ENCODE measurements at regions not wholly inside any gene's neighbourhood (a gene's known extent, or its start where the extent isn't known, plus 50 kb on each side); places are given as distances from the start of the nearest gene placed in this dataset.

DNA sequence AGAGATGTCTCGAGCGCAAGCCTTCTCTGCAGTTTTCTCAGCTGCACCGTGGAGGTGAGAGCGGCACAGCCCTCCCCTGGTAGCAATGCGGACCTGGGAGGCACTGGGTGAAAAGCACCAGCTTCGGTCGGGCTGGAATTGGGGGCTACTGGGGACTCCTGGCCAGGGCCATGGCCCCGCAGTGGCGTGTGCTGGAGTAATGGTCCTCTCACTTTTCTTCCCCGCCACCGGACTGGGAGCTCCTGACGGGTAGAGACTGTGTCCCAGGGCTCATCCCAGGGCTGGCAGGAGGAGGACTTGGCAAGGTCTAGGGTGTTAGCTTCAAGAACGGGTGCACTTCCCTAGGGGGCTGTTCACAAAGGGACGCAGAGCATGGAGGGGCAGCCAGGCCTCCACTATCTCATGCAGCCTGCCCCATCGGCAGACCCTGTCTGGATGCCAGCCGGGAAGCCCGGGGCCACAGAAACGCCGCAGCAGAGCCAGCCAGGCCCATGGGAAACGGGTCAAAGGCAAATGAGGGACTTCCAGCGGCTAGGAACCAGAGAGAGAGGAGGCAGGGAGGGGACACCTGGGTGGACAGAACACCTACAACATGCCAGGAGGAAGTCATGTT lies 92.6 kb upstream of the MVB12B start:
- TF ChIP-seq POLR2A (IDR thresholded peaks at IDR 0.05; ENCODE audit: low read length) (no peak), GATA1 (IDR thresholded peaks at IDR 0.05; ENCODE audit: low read depth, low read length) (no peak)
- DNase-seq, result no peak

DNA sequence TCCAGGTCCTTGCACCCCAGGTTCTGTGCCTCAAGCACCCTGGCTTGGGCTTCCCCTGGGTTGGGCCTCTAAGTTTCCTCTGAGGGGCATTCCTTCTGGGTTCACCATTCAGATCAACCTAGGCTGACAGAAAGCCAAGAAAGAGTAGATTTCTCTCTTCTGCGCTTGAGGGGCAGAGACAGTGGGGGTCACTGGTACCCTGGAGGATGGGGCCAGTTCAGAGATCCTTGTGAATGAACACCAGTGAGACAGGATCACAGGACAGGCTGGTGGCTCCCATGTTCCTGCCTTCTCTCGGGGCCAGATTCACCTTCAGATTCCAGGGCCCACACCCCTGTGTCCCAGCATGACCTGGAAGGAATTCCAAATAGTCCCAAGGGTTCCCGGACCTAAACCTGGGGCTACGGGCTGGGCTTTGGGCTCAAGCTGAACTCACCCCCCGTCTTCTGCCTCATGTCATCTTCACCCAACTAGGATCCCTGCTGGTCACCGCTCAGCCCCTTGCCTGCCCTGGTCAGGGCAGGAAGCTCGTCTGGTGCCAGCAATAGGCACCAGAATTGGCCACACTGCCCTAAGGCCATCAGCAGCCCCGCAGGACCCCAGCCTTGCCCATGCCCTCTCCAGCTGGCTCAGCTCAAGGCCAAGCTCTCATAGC lies 91.8 kb upstream of the MVB12B start:
- DNase-seq, result no peak
- no peak for TF ChIP-seq POLR2A (IDR thresholded peaks at IDR 0.05; ENCODE audit: low read length)
- TF ChIP-seq GATA1 (IDR thresholded peaks at IDR 0.05; ENCODE audit: low read depth, low read length), result no peak

DNA sequence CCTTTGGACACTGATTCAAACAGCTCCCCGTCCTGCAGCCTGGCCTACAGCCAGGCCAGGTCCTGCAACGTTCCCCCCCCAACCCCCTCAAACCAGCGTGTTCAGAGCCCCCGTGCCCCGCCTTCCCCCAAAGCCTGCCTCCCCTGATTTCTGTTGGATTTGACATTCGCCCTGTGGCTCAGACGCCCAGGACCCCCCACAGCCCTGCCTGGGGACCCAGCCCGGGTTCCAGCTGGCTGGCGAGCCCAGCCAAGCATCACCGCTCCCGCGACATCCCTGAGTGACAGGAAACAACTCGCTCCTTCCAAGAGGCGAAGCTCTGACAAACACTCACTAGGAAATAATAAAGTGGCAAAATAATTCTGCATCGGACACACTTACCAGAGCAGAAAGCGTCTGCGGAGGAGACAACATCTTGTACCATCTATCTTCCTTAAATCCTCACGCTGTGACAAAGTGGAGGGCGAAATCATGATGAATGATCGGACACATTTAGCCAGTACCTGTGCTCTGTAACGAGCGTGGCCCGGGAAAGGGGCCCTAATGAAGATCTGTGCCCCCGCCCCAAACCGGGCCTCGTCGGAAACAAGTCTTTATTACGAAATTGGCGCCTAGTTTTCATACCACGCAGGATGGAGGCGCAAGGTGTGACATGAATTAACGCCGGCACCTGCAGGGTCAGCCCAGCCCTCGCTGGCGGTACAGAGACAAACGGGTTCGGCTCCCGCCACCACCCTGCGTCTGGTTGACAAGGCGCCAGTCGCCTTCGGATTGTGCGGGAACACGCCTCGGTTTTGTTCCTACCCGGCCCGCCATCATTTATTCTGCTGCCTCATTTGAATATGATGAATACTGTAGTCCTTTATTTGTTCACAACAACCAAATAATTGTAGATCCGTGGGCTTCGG lies 91.0 kb upstream of the MVB12B start:
- DNase-seq, result no peak
- TF ChIP-seq POLR2A (IDR thresholded peaks at IDR 0.05; ENCODE audit: low read length), result no peak
- no peak for TF ChIP-seq GATA1 (IDR thresholded peaks at IDR 0.05; ENCODE audit: low read depth, low read length)

DNA sequence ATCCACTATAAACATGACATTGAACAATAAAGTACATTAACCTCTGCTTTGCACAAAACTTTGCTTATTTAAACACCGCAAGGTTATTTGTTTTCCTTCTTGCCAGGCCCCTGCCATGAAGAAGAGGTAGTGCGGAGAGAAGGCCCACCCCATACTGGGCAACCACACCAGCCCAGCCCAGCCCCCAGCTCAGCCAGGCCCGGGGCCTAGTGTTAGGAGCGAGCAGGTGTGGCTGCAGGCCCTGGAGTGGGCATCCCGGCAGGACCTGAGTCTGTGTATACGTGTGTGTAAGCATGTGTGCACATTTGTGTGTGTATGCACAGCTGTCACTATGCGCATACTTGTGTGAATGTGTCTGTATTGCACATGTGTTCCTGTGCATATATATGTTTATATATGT lies 90.4 kb upstream of the MVB12B start:
- no peak for DNase-seq
- no peak for TF ChIP-seq GATA1 (IDR thresholded peaks at IDR 0.05; ENCODE audit: low read depth, low read length)
- no peak for TF ChIP-seq POLR2A (IDR thresholded peaks at IDR 0.05; ENCODE audit: low read length)

DNA sequence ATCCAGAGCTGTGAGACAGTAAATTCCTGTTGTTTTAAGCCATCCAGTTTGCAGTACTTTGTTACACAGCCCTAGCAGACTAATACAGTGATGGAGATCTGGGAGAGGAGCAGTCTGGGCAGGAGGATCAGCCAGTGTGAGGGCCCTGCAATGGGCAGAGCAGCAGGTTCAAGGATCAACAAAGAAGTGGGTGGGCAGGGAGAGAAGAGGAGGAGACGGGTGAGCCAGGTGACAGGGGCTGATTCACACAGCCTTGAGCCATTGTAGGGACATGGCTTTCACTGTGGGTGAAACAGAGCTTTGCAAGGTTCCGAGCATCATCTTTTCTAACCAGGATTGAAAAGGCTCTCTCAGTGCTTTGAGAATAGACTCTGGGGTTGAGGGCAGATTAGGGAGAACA lies 88.2 kb upstream of the MVB12B start:
- no peak for DNase-seq
- TF ChIP-seq POLR2A (IDR thresholded peaks at IDR 0.05; ENCODE audit: low read length) (no peak), GATA1 (IDR thresholded peaks at IDR 0.05; ENCODE audit: low read depth, low read length) (no peak)

DNA sequence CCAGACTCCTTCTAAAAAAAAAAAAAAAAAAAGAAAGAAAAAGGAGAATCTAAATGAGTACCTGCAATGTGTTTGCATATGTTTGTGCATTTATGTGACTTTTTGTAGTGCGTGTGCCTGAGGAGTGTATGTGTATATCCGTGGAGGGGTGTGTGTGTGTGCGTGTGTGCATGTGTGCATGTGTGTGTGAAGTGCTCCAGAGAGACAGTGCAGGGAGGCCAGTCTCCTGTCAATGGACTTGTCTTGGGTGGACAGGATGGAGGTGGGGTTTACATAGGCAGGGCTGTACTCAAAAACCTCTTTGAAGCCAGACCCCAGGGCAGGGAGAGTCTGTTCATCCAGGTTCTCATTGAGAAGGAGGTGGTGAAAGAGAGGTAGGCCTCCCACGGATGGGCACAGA lies 87.1 kb upstream of the MVB12B start:
- no peak for DNase-seq
- no peak for TF ChIP-seq GATA1 (IDR thresholded peaks at IDR 0.05; ENCODE audit: low read depth, low read length)
- TF ChIP-seq POLR2A (IDR thresholded peaks at IDR 0.05; ENCODE audit: low read length), result no peak

DNA sequence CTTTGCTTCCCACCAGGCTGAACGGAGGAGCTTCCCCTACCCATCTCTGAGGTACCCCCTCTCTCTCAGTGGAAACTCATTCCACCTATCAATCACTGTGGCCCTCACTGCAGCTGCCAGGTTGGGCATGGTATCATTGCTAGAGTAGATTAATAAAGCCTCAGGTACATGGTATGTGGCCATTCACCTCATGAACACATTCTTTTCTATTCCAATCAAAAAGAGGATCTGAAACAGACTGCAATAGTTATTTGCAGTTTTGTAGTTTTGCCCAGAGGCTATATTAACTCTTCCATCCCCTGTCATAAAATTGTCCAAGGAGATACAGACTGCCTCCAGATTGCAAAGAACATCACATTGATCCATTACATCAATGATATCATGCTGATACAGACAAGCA lies 85.8 kb upstream of the MVB12B start:
- DNase-seq, result no peak
- TF ChIP-seq GATA1 (IDR thresholded peaks at IDR 0.05; ENCODE audit: low read depth, low read length) (no peak), POLR2A (IDR thresholded peaks at IDR 0.05; ENCODE audit: low read length) (no peak)

DNA sequence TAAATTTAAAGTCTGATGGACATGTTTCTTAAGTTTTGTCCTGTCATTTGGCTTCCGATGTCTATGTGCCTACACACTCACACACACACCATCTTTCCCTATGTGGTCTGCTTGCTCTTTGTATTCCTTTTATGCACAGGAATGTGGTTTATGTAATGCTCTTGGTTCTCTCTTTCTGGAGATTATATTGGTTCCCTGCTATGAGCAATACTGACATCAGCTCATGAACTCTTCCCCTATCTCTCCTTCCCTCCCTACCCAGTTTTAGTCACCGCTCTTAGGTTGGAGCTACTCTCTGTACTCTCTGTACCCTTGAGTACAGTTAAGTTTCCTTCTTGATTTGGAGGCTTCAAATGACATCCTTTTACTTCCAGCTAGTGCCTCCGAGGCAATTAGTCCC lies 77.9 kb upstream of the MVB12B start:
- no peak for TF ChIP-seq GATA1 (IDR thresholded peaks at IDR 0.05; ENCODE audit: low read depth, low read length)
- no peak for TF ChIP-seq POLR2A (IDR thresholded peaks at IDR 0.05; ENCODE audit: low read length)
- DNase-seq, result no peak

DNA sequence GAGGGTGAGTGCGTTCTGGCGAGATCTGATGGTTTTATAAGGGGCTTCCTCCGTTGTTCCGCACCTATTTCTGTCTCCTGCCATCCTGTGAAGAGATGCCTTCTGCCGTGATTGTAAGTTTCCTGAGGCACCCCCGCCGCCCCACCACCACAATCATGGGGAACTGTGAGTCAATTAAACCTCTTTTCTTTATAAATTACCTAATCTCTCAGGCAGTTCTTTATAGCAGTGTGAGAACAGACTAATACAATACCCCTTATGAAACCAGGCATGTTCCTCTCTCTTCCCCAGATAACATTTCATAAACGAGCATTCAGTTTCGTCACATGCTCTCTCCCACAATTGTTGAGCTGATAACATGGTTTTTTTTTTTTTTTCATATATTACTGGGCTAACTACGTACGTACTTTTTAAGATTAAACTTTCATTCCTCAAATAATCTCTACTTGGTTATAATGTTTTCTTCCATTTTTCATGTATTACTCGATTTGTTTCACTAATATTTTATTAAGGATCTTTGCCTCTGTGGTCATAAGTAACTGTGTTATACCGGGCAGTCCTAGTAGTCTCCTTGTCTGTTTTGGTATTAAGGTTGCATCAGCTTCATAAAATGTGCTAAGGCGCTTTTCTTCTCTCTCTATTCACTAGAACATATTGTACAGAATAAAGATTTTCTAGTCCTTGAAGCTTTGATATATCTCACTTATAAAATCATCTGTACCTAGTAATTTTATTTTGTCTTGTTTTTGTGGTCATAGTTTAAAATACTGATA lies 64.9 kb upstream of the MVB12B start:
- DNase-seq, result no peak
- TF ChIP-seq POLR2A (IDR thresholded peaks at IDR 0.05; ENCODE audit: low read length), result no peak
- no peak for TF ChIP-seq GATA1 (IDR thresholded peaks at IDR 0.05; ENCODE audit: low read depth, low read length)

DNA sequence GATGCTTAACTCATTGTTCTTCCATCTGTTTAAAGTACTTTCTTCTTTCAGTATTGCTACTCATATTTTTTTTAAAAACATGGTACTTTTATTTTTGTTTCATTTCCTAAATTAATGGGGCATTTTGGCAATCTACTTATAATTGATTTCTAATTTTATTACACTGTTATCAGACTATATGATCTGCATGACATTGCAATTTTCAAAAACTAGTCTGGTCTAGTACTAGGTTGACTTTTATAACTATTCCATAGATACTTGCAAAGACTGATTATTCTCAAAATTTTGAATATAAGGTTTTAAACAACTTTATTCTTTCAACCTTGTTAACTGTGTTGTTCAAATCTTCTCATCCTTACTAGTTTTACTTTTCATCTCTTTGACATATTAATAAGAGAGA lies 63.9 kb upstream of the MVB12B start:
- no peak for DNase-seq
- TF ChIP-seq GATA1 (IDR thresholded peaks at IDR 0.05; ENCODE audit: low read depth, low read length) (no peak), POLR2A (IDR thresholded peaks at IDR 0.05; ENCODE audit: low read length) (no peak)

DNA sequence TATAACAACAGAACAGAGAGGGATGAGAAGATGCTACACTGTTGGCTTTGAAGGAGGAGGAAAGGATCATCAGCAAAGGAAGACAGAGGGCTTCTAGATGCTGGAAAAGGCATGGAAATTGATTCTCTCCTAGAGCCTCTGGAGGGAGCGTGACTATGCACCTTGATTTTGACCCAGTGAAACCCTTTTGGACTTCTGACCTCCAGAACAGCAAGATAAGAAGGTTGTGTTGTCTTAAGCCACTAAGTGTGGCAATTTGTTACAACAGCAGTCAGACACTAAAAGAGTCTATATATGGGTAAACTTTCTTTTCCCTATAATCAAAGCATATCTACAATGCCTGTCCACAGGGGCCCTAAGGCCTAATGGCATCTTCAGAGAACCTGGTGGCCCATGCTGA lies 56.1 kb upstream of the MVB12B start:
- TF ChIP-seq GATA1 (IDR thresholded peaks at IDR 0.05; ENCODE audit: low read depth, low read length) (no peak), POLR2A (IDR thresholded peaks at IDR 0.05; ENCODE audit: low read length) (no peak)
- DNase-seq, result no peak

DNA sequence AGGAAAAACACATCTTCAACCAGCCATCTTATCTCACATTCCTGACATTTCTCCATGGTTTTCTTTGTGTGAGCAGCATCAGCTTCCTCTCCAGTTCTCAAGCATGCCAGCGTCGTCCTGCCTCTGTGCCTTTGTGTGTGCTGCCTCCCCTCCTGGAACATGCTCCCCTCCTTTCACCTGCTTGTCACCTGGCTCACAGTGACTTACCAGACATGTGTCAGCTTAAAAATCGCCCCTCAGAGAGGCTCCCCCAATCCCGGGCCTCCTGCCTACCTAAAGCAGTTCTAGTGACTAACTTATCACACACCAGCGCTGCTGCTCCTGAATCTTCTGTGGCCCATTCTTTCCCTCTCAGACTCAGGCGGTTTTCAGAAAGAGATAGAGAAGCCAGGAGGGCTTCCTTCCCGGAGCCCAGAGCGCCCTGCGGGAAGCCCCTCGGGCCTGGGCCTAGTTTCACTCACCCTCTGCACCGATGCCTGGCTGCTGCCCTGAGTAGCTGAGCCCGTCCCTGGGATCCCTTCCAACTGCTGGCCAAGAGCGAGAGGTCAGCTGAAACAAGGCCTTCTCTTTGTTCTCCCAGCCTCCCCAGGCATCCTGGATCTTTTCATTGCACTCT lies 51.1 kb upstream of the MVB12B start:
- TF ChIP-seq GATA1 (IDR thresholded peaks at IDR 0.05; ENCODE audit: low read depth, low read length), result no peak
- no peak for TF ChIP-seq POLR2A (IDR thresholded peaks at IDR 0.05; ENCODE audit: low read length)
- no peak for DNase-seq

DNA sequence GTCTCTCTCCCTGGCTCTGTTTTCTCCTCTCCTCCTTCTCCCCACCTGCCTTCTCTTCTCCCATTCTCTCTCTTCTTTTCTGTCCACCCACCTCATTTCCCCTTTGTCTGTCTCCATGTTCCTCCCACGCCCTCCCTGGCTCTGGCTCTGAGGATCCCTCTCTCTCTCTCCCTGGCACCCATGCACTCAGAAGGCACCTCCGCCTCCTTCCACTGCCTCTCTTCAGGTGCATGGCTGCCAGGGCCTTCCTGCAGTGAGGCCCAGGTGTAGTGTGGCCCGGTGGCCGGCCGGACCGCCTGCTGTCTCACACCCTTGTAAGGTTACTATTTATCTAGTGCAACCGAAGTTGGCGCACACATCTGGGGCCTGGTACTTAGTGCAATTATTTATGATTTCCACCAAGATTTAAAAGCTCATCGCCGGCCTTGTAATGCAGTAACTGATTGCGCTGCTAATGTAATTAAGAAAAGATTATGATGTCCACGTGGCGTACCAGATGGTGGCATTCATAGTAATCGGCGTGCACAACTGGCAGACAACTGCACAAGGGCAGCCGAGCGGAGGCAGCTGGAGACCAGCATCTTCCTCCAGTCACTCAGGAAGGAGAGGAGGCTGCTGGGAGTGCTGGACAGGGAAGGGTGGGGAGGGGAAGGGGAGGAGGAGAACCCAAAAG lies 50.4 kb upstream of the MVB12B start:
- TF ChIP-seq GATA1 (IDR thresholded peaks at IDR 0.05; ENCODE audit: low read depth, low read length), result no peak
- TF ChIP-seq POLR2A (IDR thresholded peaks at IDR 0.05; ENCODE audit: low read length), result no peak
- no peak for DNase-seq

Data from erythroblast (primary cell).